ENCODE measurements at regions not wholly inside any gene's neighbourhood (a gene's known extent, or its start where the extent isn't known, plus 50 kb on each side); places are given as distances from the start of the nearest gene placed in this dataset.

GRCh38 chr12:115473257-115473956 is 789.4 kb upstream of the TBX3 start:
- Histone ChIP-seq H3K27ac (ENCODE audit: low read depth in 1 of 2, low read length in 2 of 2) (no peak overlapping the region), H3K9ac (ENCODE audit: low read depth in 1 of 2, low read length in 2 of 2) (no peak overlapping the region), H3K9me3 (ENCODE audit: control insufficient read depth in 4 of 4, low read length in 3 of 4) (no peaks in the 10 kb centered on the region), H3K36me3 (ENCODE audit: control insufficient read depth in 4 of 4, insufficient read depth in 3 of 4, low read depth in 1 of 4, low read length in 3 of 4) (no peaks in the 10 kb centered on the region), H3K4me1 (ENCODE audit: control insufficient read depth in 4 of 4, insufficient read depth in 4 of 4, low read length in 3 of 4) (no peaks in the 10 kb centered on the region), H3K27me3 (ENCODE audit: control insufficient read depth in 4 of 4, insufficient read depth in 4 of 4, low read length in 3 of 4) (no peaks in the 10 kb centered on the region), H3K4me3 (ENCODE audit: low read depth in 1 of 3, low read length in 3 of 3) (no peak overlapping the region)
- WGBS: 87% methylated on average over 7 of the region's 7 CpGs
- no peak for DNase-seq (ENCODE audit: low spot score)
- TF ChIP-seq FOXA2 (IDR thresholded peaks at IDR 0.05) (no peak), HNF4G (IDR thresholded peaks at IDR 0.05) (no peak), HNF4A (conservative IDR thresholded peaks at IDR 0.05) (no peak), MAX (IDR thresholded peaks at IDR 0.05) (no peak), NR2F2 (IDR thresholded peaks at IDR 0.05) (no peak), ZBTB33 (IDR thresholded peaks at IDR 0.05) (no peak), JUND (IDR thresholded peaks at IDR 0.05) (no peak)

GRCh38 chr12:115472852-115473251 is 788.9 kb upstream of the TBX3 start:
- Histone ChIP-seq H3K36me3 (ENCODE audit: control insufficient read depth in 4 of 4, insufficient read depth in 3 of 4, low read depth in 1 of 4, low read length in 3 of 4) (no peaks in the 10 kb centered on the region), H3K27ac (ENCODE audit: low read depth in 1 of 2, low read length in 2 of 2) (no peak overlapping the region), H3K4me1 (ENCODE audit: control insufficient read depth in 4 of 4, insufficient read depth in 4 of 4, low read length in 3 of 4) (no peaks in the 10 kb centered on the region), H3K9me3 (ENCODE audit: control insufficient read depth in 4 of 4, low read length in 3 of 4) (no peaks in the 10 kb centered on the region), H3K27me3 (ENCODE audit: control insufficient read depth in 4 of 4, insufficient read depth in 4 of 4, low read length in 3 of 4) (no peaks in the 10 kb centered on the region), H3K4me3 (ENCODE audit: low read depth in 1 of 3, low read length in 3 of 3) (no peak overlapping the region), H3K9ac (ENCODE audit: low read depth in 1 of 2, low read length in 2 of 2) (no peak overlapping the region)
- no peak for DNase-seq (ENCODE audit: low spot score)
- 83% methylated on average over 4 of the region's 4 CpGs for WGBS
- TF ChIP-seq TAF1 (conservative IDR thresholded peaks at IDR 0.05) (no peak), GABPA (IDR thresholded peaks at IDR 0.05 in 1 of 2, conservative IDR thresholded peaks at IDR 0.05 in 1 of 2) (no peak), YY1 (IDR thresholded peaks at IDR 0.05) (no peak), REST (IDR thresholded peaks at IDR 0.05) (no peak)

- DNase-seq (ENCODE audit: low spot score): no peak
- H3K4me1 ChIP-seq (ENCODE audit: control insufficient read depth in 4 of 4, insufficient read depth in 4 of 4, low read length in 3 of 4): no peaks in the 10 kb centered on the region
- no peak overlapping the region for H3K4me3 ChIP-seq (ENCODE audit: low read depth in 1 of 3, low read length in 3 of 3)
- H3K9me3 ChIP-seq (ENCODE audit: control insufficient read depth in 4 of 4, low read length in 3 of 4): no peaks in the 10 kb centered on the region
- H3K9ac ChIP-seq (ENCODE audit: low read depth in 1 of 2, low read length in 2 of 2): no peak overlapping the region
- 86% methylated on average over 4 of the region's 4 CpGs for WGBS
- no peaks in the 10 kb centered on the region for H3K36me3 ChIP-seq (ENCODE audit: control insufficient read depth in 4 of 4, insufficient read depth in 3 of 4, low read depth in 1 of 4, low read length in 3 of 4)
- H3K27me3 ChIP-seq (ENCODE audit: control insufficient read depth in 4 of 4, insufficient read depth in 4 of 4, low read length in 3 of 4): no peaks in the 10 kb centered on the region
- H3K27ac ChIP-seq (ENCODE audit: low read depth in 1 of 2, low read length in 2 of 2): no peak overlapping the region
- no peak for TF ChIP-seq ZBTB33 (IDR thresholded peaks at IDR 0.05)
- TF ChIP-seq RXRA (IDR thresholded peaks at IDR 0.05): no peak
- TF ChIP-seq CTCF (IDR thresholded peaks at IDR 0.05; ENCODE audit: low read depth, low read length, missing input control): no peak
- TF ChIP-seq FOXA1 (IDR thresholded peaks at IDR 0.05): no peak
- no peak for TF ChIP-seq HNF4A (conservative IDR thresholded peaks at IDR 0.05)
- no peak for TF ChIP-seq ATF3 (IDR thresholded peaks at IDR 0.05)
- no peak for TF ChIP-seq NR2F2 (IDR thresholded peaks at IDR 0.05)
These were observed 787.0 kb upstream of the TBX3 start for GRCh38 chr12:115470977-115471376.

Data from liver (tissue), 8 donors.